SK-N-MC (cell line): ENCODE measurements at regions not wholly inside any gene's neighbourhood (a gene's known extent, or its start where the extent isn't known, plus 50 kb on each side); places are given as distances from the start of the nearest gene placed in this dataset.

Source experiments
- DNase-seq: peaks from one replicate; pipeline ENCODE4 v3.0.0-alpha.2; 2011; ENCODE audit warnings: low read depth, low spot score
- H3K27ac ChIP-seq: fragments of 200-600 bp; sonication (generic); 2 replicates; pipeline ENCODE4 v1.5.1; 2016; ENCODE audit warnings: mixed run types
- H3K36me3 ChIP-seq: fragments of 200-600 bp; sonication (generic); 2 replicates; pipeline ENCODE4 v1.6.1; 2017; ENCODE audit warnings: antibody characterized with exemption, low read length, mixed read lengths; ENCODE audit not compliant: insufficient read depth
- H3K4me3 ChIP-seq: fragments of 200-600 bp; sonication (generic); 2 replicates; pipeline ENCODE4 v1.5.1; 2016
- H3K9ac ChIP-seq: fragments of 200-600 bp; sonication (generic); 2 replicates; pipeline ENCODE4 v1.8.0; 2017; ENCODE audit warnings: mixed run types, mixed read lengths; ENCODE audit not compliant: insufficient read length
- H3K9me3 ChIP-seq: fragments of 200-600 bp; sonication (generic); 2 replicates; pipeline ENCODE4 v1.6.1; 2017; ENCODE audit warnings: low read depth, mild to moderate bottlenecking, antibody characterized with exemption, low read length, moderate library complexity, mixed read lengths
- EZH2 ChIP-seq: fragments of 200-600 bp; sonication (generic); IDR thresholded peaks from one replicate; pipeline ENCODE4 v1.6.1; 2017; ENCODE audit warnings: antibody characterized with exemption
- FOXP2 ChIP-seq: optimal IDR thresholded peaks from 2 replicates; pipeline ENCODE3; 2011; ENCODE audit warnings: mild to moderate bottlenecking, moderate library complexity; ENCODE audit not compliant: insufficient read depth; ENCODE audit errors: extremely low read length, control extremely low read depth
- POLR2AphosphoS5 ChIP-seq: IDR thresholded peaks from 2 replicates; pipeline ENCODE4 v1.6.1; 2012; ENCODE audit warnings: mild to moderate bottlenecking, low read depth, low read length, borderline replicate concordance

GRCh38 chr10:36624551-36625100 is 500.8 kb upstream of the ANKRD30A start:
- TF ChIP-seq EZH2 = no peak
- no peak for TF ChIP-seq FOXP2
- no peak for TF ChIP-seq POLR2AphosphoS5
- Histone ChIP-seq H3K27ac (no peak overlapping the region), H3K4me3 (no peak overlapping the region), H3K9ac (no peak overlapping the region), H3K36me3 (no peaks in the 10 kb centered on the region), H3K9me3 (peaks cover 3% of the 10 kb centered on the region; the same call in 1 of the 2 replicates)
- DNase-seq = no peak

DNA sequence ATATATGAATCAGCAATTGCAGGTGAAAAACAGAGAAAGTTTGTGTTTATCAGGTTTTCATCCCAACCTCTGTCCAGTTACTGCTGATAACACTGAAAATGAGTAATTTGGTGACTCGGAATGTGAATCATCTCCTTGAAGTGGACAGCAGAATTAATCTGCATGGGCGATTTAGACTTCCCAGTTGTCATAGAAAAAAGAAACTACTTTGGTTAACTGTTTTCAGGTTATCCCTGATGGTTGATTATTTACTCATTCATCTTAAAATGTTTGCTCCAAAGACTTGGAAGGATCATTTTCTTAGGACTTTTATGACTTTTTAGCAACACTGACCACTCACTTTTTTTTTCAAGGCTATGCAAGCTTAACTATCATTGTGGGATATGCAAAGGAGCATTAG is 504.1 kb upstream of the ANKRD30A start:
- Histone ChIP-seq H3K9ac (no peak overlapping the region), H3K4me3 (no peak overlapping the region), H3K27ac (no peak overlapping the region), H3K9me3 (peaks cover 3% of the 10 kb centered on the region; the same call in 1 of the 2 replicates), H3K36me3 (no peaks in the 10 kb centered on the region)
- no peak for TF ChIP-seq EZH2
- TF ChIP-seq POLR2AphosphoS5 = no peak
- no peak for TF ChIP-seq FOXP2
- DNase-seq = no peak

DNA sequence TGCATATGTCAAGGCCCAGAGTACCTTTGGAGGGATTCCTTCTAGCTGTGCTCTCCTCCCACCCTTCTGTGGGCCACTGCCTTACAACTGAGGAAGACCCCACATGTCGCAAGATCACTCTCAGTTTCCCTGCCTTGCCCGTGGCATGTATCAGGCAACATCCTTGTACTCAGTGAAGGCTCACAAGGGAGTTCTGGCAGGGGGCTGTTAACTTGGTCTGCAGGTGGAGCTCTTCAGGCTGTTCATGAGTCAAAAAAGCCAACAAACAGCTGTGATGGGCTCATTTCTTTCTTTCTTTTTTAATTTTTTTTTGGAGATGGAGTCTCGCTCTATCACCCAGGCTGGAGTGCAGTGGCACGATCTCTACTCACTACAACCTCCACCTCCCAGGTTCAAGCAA is 513.0 kb upstream of the ANKRD30A start:
- Histone ChIP-seq H3K27ac (no peak overlapping the region), H3K9me3 (no peaks in the 10 kb centered on the region), H3K4me3 (no peak overlapping the region), H3K9ac (no peak overlapping the region), H3K36me3 (no peaks in the 10 kb centered on the region)
- no peak for DNase-seq
- TF ChIP-seq EZH2 = no peak
- no peak for TF ChIP-seq FOXP2
- no peak for TF ChIP-seq POLR2AphosphoS5

DNA sequence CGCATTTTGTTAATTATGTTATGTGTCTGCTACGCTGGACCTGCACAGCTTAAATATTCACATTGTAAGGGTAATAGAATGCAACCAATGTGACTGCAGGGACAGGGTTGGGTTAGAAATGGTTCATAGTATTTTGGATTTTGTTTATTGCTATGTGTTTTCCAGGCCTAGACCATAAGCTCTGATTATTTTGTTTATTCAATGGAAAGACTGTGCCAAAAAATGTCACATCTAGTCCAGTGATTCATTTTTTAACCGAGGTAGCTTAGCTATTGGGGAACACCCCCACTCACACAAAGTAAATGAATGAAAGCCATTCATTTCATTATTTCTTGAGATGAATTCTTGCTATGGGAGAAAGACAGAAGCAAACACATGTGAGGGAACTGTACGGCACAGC is 516.5 kb upstream of the ANKRD30A start:
- Histone ChIP-seq H3K4me3 (no peak overlapping the region), H3K27ac (no peak overlapping the region)

DNA sequence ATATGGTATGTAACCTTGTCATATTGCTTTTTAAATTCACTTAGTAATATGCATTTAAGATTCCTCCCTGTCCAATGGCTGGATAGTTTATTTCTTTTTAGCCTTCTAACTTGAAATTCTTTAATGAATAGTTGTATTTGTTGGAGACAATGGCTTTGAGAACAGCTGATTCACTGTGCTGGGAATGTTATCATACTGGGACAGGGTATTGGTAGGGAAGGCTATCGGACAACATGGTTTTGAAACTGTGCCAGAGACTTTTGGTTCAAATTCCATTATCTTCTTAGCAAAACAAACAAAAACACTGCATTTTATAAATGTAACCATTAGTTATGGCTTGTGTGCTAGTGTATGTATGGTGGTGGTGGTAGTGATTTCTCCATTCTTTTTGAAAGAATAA is 517.1 kb upstream of the ANKRD30A start:
- H3K27ac ChIP-seq = no peak overlapping the region
- no peak overlapping the region for H3K4me3 ChIP-seq
- DNase-seq = no peak
- H3K9me3 ChIP-seq = no peaks in the 10 kb centered on the region
- no peak for TF ChIP-seq EZH2
- H3K36me3 ChIP-seq = no peaks in the 10 kb centered on the region
- H3K9ac ChIP-seq = no peak overlapping the region

More for the DNA sequence above, 516.5 kb upstream of the ANKRD30A start:
- no peaks in the 10 kb centered on the region for H3K9me3 ChIP-seq
- DNase-seq = no peak
- no peak overlapping the region for H3K9ac ChIP-seq
- H3K36me3 ChIP-seq = no peaks in the 10 kb centered on the region
- no peak for TF ChIP-seq EZH2
- no peak for TF ChIP-seq FOXP2
- no peak for TF ChIP-seq POLR2AphosphoS5

DNA sequence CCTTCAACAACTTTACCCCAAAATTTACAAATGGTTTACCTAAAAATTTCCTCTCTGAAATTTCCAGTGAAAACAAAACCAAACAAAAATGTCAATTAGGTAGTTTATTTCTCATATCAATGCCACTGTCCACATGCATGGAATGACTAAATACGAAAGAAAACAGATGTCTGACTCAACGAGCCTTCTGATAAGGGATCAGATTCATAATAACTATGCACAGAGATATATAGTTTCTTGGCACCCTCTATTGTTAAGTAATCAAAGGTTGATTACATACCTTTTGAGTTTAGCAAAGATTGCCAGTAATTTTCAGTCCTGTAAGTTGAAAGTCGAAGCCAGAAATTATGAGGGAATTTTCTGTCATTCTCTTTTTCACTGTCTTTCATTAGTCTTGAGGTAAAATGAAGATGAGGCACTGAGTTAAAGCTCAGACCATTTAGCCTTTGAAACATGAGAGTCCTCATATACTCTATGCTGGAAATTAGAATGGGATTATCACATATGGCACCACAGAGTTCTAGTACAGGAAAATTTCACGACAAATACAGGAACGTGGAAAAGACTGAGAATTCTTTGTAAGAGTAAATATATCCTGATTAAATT is 519.1 kb upstream of the ANKRD30A start:
- H3K9me3 ChIP-seq = no peaks in the 10 kb centered on the region
- H3K27ac ChIP-seq = no peak overlapping the region
- no peak for TF ChIP-seq EZH2
- no peak for TF ChIP-seq POLR2AphosphoS5
- no peak for TF ChIP-seq FOXP2
- no peaks in the 10 kb centered on the region for H3K36me3 ChIP-seq
- H3K4me3 ChIP-seq = no peak overlapping the region
- no peak for DNase-seq
- H3K9ac ChIP-seq = no peak overlapping the region

GRCh38 chr10:36604316-36604715 is 521.1 kb upstream of the ANKRD30A start:
- TF ChIP-seq POLR2AphosphoS5 (no peak), EZH2 (no peak), FOXP2 (no peak)
- Histone ChIP-seq H3K9me3 (no peaks in the 10 kb centered on the region), H3K9ac (no peak overlapping the region), H3K4me3 (no peak overlapping the region), H3K36me3 (no peaks in the 10 kb centered on the region), H3K27ac (no peak overlapping the region)
- no peak for DNase-seq

- no peak overlapping the region for H3K4me3 ChIP-seq
- no peaks in the 10 kb centered on the region for H3K36me3 ChIP-seq
- H3K9me3 ChIP-seq = no peaks in the 10 kb centered on the region
- TF ChIP-seq POLR2AphosphoS5 (no peak), FOXP2 (no peak), EZH2 (no peak)
- no peak overlapping the region for H3K9ac ChIP-seq
- no peak overlapping the region for H3K27ac ChIP-seq
- no peak for DNase-seq
Measured at GRCh38 chr10:36603688-36604087, 521.7 kb upstream of the ANKRD30A start.

DNA sequence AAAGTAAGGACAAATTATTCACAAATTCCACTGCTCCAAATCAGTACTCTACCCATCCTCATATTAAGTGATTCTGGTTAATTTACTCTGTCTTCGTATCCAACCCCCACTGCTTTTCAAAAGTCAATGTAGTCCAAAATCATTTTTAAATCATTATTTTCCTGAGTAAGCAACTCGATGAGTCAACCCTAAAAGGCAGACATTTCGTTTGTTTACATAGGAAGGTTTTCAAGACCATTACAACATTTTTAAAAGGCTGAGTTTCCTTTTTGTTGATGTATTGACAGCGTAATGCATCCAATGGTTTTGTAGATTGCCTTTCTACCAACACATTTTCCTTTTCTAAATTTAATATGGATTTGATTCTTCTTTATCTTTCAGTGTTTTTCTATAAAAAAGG is 523.0 kb upstream of the ANKRD30A start:
- no peak for TF ChIP-seq FOXP2
- TF ChIP-seq EZH2 = no peak
- no peak for TF ChIP-seq POLR2AphosphoS5
- DNase-seq = no peak
- H3K4me3 ChIP-seq = no peak overlapping the region

More for the DNA sequence above, 523.0 kb upstream of the ANKRD30A start:
- no peak overlapping the region for H3K27ac ChIP-seq
- H3K9me3 ChIP-seq = no peaks in the 10 kb centered on the region
- H3K36me3 ChIP-seq = no peaks in the 10 kb centered on the region
- H3K9ac ChIP-seq = no peak overlapping the region
